GM12865 (cell line): ENCODE measurements at regions not wholly inside any gene's neighbourhood (a gene's known extent, or its start where the extent isn't known, plus 50 kb on each side); places are given as distances from the start of the nearest gene placed in this dataset.

Experiments
- DNase-seq: peaks from one replicate; pipeline ENCODE4 v3.0.0; 2010; ENCODE audit warnings: low read depth
- H3K4me3 ChIP-seq: 2 replicates; pipeline ENCODE4 v1.5.1; 2011; ENCODE audit warnings: mild to moderate bottlenecking, low read depth, low read length, control low read depth
- TF ChIP-seq, protein P1 (sequence below): IDR thresholded peaks from 2 replicates; pipeline ENCODE4 v1.5.1; 2011; ENCODE audit warnings: low read length, control low read depth, low read depth, inconsistent platforms; ENCODE audit not compliant: insufficient read depth; ENCODE audit errors: missing control alignments

DNA sequence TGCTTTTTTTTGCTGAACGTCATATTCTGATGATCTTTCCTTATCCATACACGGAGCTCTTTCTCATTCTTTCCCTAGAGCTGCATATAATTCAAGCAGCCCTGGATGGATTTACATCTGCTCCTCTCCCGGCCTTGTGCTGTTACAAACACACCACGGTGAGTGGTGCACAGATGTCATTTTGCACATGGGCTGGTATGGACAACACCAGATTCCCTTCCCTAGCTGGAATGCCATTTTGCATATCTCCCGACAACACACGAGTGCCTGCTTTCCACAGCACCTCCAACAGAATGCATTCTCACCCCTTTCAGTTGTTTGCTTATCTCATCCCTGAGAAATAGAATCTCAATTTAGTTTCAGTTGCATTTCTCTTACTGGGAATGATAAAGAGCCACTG, 69.5 kb upstream of the AFDN start:
- no peak for DNase-seq
- H3K4me3 ChIP-seq: no peak overlapping the region
- TF ChIP-seq, protein P1, sequence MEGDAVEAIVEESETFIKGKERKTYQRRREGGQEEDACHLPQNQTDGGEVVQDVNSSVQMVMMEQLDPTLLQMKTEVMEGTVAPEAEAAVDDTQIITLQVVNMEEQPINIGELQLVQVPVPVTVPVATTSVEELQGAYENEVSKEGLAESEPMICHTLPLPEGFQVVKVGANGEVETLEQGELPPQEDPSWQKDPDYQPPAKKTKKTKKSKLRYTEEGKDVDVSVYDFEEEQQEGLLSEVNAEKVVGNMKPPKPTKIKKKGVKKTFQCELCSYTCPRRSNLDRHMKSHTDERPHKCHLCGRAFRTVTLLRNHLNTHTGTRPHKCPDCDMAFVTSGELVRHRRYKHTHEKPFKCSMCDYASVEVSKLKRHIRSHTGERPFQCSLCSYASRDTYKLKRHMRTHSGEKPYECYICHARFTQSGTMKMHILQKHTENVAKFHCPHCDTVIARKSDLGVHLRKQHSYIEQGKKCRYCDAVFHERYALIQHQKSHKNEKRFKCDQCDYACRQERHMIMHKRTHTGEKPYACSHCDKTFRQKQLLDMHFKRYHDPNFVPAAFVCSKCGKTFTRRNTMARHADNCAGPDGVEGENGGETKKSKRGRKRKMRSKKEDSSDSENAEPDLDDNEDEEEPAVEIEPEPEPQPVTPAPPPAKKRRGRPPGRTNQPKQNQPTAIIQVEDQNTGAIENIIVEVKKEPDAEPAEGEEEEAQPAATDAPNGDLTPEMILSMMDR: no peak

DNA sequence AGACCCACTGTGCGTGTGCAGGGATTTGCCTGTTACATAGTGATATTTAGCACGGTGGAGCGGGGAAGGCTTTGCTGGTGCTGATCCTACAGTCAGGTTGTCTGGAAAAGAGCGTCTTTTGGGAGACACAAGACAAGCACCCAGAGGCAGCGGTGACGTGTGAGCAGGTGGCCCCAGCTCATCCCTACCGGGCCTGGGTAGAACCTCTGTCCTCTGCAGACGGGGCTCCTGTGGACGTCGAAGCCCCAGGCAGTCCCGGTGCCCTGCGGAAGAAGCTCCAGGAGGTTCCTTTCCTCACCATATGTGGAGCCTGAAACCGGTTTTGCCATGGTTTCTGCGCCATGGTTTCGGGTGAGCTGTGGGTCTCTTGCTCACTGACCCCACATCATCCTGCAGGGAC, 68.9 kb upstream of the AFDN start:
- TF ChIP-seq, protein P1: no peak
- DNase-seq: no peak
- no peak overlapping the region for H3K4me3 ChIP-seq

DNA sequence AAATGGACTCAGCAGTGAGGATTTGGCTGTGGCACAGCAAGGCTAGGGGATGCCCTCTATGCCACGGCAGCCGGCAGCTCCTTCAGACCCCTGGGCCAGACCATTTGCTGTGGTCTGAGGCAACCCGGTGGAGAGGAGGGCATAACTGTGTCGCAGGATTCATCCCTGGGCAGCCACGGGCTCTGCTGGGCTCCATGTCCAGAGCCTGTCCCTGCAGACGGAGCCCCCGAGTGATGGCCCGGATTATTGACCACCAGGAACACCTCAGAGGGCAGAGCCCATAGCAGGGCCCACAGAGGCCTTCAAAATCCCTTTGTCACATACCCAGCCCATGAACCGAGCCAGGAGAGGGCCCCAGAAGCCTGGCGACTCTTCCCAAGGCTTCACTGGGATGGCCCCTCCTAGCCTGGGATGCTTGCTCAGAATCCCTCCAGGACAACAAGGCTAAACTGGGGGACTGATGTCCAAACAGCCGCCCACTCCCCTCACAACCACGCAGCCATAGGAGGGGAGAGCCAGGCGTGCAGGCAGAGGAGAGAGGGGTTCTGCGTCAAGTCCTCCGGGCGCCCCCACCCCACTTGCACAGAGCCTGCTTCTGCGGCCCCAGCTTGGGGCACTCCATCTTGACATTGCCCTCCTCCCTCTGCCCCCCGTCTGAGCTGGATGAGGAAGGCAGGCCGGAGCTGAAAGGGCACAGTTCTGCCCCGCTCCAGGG, 68.2 kb upstream of the AFDN start:
- no peak for DNase-seq
- H3K4me3 ChIP-seq: no peak overlapping the region
- TF ChIP-seq, protein P1: no peak

DNA sequence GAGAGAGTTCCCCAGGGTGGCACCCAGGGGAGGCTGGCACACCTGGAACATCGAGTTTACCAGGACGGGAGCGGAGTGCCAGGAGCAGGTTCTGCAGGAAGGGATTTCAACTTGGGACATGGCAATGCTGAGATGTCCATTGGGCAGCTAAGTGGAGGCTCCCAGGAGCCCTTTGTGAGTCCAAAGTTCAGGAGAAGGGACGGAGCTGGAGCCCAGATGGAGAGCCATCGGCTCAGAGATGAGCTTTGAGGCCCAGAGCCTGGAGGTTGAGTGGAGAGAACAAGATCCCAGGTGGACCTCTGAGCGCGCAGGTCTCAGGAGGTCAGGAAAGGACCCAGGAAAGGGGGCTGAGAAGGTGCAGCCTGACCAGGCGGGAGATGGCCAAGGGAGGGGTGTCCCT, 67.5 kb upstream of the AFDN start:
- TF ChIP-seq, protein P1: no peak
- H3K4me3 ChIP-seq: no peak overlapping the region
- no peak for DNase-seq

DNA sequence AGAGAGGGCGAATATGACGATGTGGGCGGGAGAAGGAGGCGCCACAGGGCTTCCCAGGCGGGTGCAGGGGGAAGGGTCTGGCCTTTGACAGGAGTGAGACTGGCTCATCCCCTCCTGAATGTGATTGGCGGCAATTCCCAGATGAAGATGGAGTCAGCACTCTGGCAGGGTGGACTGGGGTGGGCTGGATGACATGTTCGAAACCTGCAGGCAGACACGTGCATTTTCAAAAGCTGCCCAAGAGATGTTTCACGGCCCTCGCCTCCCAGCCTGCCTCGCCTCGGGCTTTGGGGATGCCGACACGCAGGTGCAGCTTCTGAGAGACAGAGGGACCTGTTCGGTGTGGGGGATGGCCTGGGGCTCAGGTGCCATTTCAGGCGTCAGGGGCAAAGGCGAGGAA, 66.8 kb upstream of the AFDN start:
- TF ChIP-seq, protein P1: no peak
- DNase-seq: no peak
- H3K4me3 ChIP-seq: no peak overlapping the region

DNA sequence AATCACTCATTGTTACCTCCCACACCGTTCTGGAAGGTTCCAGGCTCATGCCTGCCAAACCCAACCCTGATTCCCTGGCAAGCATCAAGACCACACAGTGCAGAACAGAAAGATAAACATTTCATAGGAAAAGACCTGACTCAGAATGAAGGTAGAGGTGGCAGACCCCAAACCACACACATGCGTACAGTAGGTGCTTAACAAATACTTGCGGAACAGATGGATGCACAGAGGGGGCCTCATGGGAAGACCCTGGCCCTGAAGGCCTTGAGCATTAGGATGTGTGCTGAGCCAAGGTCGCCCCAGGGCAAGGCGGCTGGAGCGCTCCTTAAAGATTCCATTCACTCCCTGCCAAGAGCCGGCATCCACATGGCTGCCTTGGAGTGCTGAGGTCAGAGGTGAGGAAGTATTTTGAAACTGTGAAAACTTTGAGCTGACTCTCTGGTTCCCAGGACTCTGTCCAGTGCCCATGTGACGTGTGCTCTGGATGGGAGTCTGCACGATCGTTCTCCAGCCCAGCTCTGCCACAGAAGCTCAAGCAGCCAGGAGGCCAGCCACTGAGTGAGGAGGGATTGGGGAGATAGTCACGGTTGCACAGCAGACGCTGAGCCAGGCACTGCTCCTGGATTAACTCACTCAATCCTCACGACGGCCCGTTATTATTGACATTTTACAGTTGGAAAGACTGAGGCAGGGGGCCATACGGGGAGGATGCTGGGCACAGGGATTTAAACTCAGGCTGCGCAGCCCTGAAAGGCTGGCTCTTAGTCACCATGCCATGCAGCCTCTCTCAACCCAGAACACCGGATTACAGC, 65.5 kb upstream of the AFDN start:
- TF ChIP-seq, protein P1: no peak
- H3K4me3 ChIP-seq: no peak overlapping the region
- DNase-seq: no peak
